Mesothelial cell of epicardium (in vitro differentiated cells): ENCODE measurements at regions not wholly inside any gene's neighbourhood (a gene's known extent, or its start where the extent isn't known, plus 50 kb on each side); places are given as distances from the start of the nearest gene placed in this dataset.

Experiments used
- DNase-seq, 2 experiments: peaks; one replicate each; pipeline ENCODE4 v3.0.0; 2021; ENCODE audit warnings: low spot score in 2 of 2; ENCODE audit not compliant: unreplicated experiment in 2 of 2
- H3K27ac Mint-ChIP-seq: 2 replicates; pipeline ENCODE4 v1.8.0; 2021; ENCODE audit warnings: mixed read lengths
- H3K27me3 Mint-ChIP-seq: 2 replicates; pipeline ENCODE4 v1.8.0; 2021; ENCODE audit warnings: low read depth, mixed read lengths
- H3K36me3 Mint-ChIP-seq: 2 replicates; pipeline ENCODE4 v1.8.0; 2021; ENCODE audit warnings: mixed read lengths
- H3K4me1 Mint-ChIP-seq: 2 replicates; pipeline ENCODE4 v1.8.0; 2021; ENCODE audit warnings: mixed read lengths
- H3K4me3 Mint-ChIP-seq: 2 replicates; pipeline ENCODE4 v1.8.0; 2021; ENCODE audit warnings: mild to moderate bottlenecking, moderate library complexity, mixed read lengths
- H3K9me3 Mint-ChIP-seq: 2 replicates; pipeline ENCODE4 v1.8.0; 2021; ENCODE audit warnings: mixed read lengths
- CTCF ChIP-seq: fragments of 200-600 bp; sonication (generic); IDR thresholded peaks from one replicate; pipeline ENCODE4 v1.5.0; 2021; ENCODE audit warnings: antibody characterized with exemption; ENCODE audit not compliant: unreplicated experiment

- H3K4me1 Mint-ChIP-seq = peaks cover 4% of the 10 kb centered on the region
- no peak for TF ChIP-seq CTCF
- no peak overlapping the region for H3K4me3 Mint-ChIP-seq
- no peak overlapping the region for H3K27ac Mint-ChIP-seq
- H3K36me3 Mint-ChIP-seq = no peaks in the 10 kb centered on the region
- H3K9me3 Mint-ChIP-seq = peaks cover 10% of the 10 kb centered on the region
- no peak for DNase-seq
- no peaks in the 10 kb centered on the region for H3K27me3 Mint-ChIP-seq
Observed at GRCh38 chr11:128042290-128042751, 545.0 kb downstream of the ETS1 start.

- no peak overlapping the region for H3K27ac Mint-ChIP-seq
- no peaks in the 10 kb centered on the region for H3K36me3 Mint-ChIP-seq
- peaks cover 10% of the 10 kb centered on the region for H3K9me3 Mint-ChIP-seq
- H3K4me1 Mint-ChIP-seq = peaks cover 2% of the 10 kb centered on the region
- TF ChIP-seq CTCF = no peak
- no peak for DNase-seq
- H3K27me3 Mint-ChIP-seq = no peaks in the 10 kb centered on the region
- H3K4me3 Mint-ChIP-seq = no peak overlapping the region
Observed at GRCh38 chr11:128040603-128041002, 546.8 kb downstream of the ETS1 start.

GRCh38 chr11:128039140-128040021 lies 548.0 kb downstream of the ETS1 start:
- Mint-ChIP-seq H3K4me1 (peaks cover 2% of the 10 kb centered on the region), H3K9me3 (peaks cover 10% of the 10 kb centered on the region), H3K27ac (no peak overlapping the region), H3K36me3 (no peaks in the 10 kb centered on the region), H3K27me3 (no peaks in the 10 kb centered on the region), H3K4me3 (no peak overlapping the region)
- TF ChIP-seq CTCF = peak; percentile 50
- no peak for DNase-seq

GRCh38 chr11:128036556-128037093 lies 550.7 kb downstream of the ETS1 start:
- DNase-seq = no peak
- Mint-ChIP-seq H3K9me3 (no peaks in the 10 kb centered on the region), H3K4me1 (peaks cover 2% of the 10 kb centered on the region), H3K27me3 (no peaks in the 10 kb centered on the region), H3K36me3 (no peaks in the 10 kb centered on the region), H3K4me3 (no peak overlapping the region), H3K27ac (no peak overlapping the region)
- TF ChIP-seq CTCF = no peak

GRCh38 chr11:128036006-128036405 lies 551.4 kb downstream of the ETS1 start:
- Mint-ChIP-seq H3K9me3 (no peaks in the 10 kb centered on the region), H3K36me3 (no peaks in the 10 kb centered on the region), H3K4me1 (peaks cover 2% of the 10 kb centered on the region), H3K27ac (no peak overlapping the region), H3K4me3 (no peak overlapping the region), H3K27me3 (peaks cover 2% of the 10 kb centered on the region)
- TF ChIP-seq CTCF = no peak
- DNase-seq = no peak
